RWPE2 (cell line): ENCODE measurements at regions not wholly inside any gene's neighbourhood (a gene's known extent, or its start where the extent isn't known, plus 50 kb on each side); places are given as distances from the start of the nearest gene placed in this dataset.

Experiments used
- ATAC-seq: fragments of 200-7000 bp; cut with Tn5 transposase; 3 replicates; pipeline ENCODE4 v1.9.1; 2021; ENCODE audit warnings: low read depth
- DNase-seq: peaks from one replicate; pipeline ENCODE4 v3.0.0-alpha.2; 2020; ENCODE audit warnings: low spot score
- H3K27ac ChIP-seq: fragments of 450-650 bp; 2 replicates; pipeline ENCODE4 v1.5.1; 2017; ENCODE audit warnings: mild to moderate bottlenecking; ENCODE audit not compliant: poor library complexity, severe bottlenecking
- H3K27me3 ChIP-seq: fragments of 250-450 bp; sonication (Bioruptor Pico); 2 replicates; pipeline ENCODE4 v1.5.1; 2021; ENCODE audit warnings: mild to moderate bottlenecking, moderate library complexity; ENCODE audit not compliant: insufficient read depth, poor library complexity, severe bottlenecking
- H3K36me3 ChIP-seq: fragments of 250-450 bp; sonication (Bioruptor Pico); 2 replicates; pipeline ENCODE4 v1.5.1; 2020; ENCODE audit warnings: low read depth, mild to moderate bottlenecking, moderate library complexity
- H3K4me1 ChIP-seq: fragments of 250-450 bp; sonication (Bioruptor Pico); 2 replicates; pipeline ENCODE4 v1.5.1; 2021; ENCODE audit warnings: mild to moderate bottlenecking, moderate library complexity; ENCODE audit not compliant: insufficient read depth, poor library complexity, severe bottlenecking
- H3K4me3 ChIP-seq: fragments of 250-450 bp; sonication (Bioruptor Pico); 2 replicates; pipeline ENCODE4 v1.5.1; 2021; ENCODE audit warnings: mild to moderate bottlenecking, moderate library complexity; ENCODE audit not compliant: severe bottlenecking
- H3K9me3 ChIP-seq: fragments of 250-450 bp; sonication (Bioruptor Pico); 2 replicates; pipeline ENCODE4 v1.5.1; 2021; ENCODE audit warnings: mild to moderate bottlenecking, moderate library complexity; ENCODE audit not compliant: severe bottlenecking
- CTCF ChIP-seq: fragments of 450-650 bp; IDR thresholded peaks from one replicate; pipeline ENCODE4 v1.5.1; 2017; ENCODE audit warnings: mild to moderate bottlenecking, moderate library complexity; ENCODE audit not compliant: poor library complexity, severe bottlenecking

- Histone ChIP-seq H3K27me3 (peaks cover 3% of the 10 kb centered on the region), H3K4me1 (no peaks in the 10 kb centered on the region), H3K27ac (no peak overlapping the region), H3K36me3 (no peaks in the 10 kb centered on the region), H3K4me3 (no peak overlapping the region), H3K9me3 (no peaks in the 10 kb centered on the region)
- no peak for DNase-seq
- ATAC-seq: no peak
- no peak for TF ChIP-seq CTCF
Observed at GRCh38 chr1:13990939-13991338, 291.0 kb downstream of the PRDM2 start.

GRCh38 chr1:13992489-13993285 lies 292.7 kb downstream of the PRDM2 start:
- Histone ChIP-seq H3K27me3 (peaks cover 3% of the 10 kb centered on the region), H3K27ac (no peak overlapping the region), H3K9me3 (no peaks in the 10 kb centered on the region), H3K4me3 (no peak overlapping the region), H3K36me3 (no peaks in the 10 kb centered on the region), H3K4me1 (no peaks in the 10 kb centered on the region)
- ATAC-seq (no peak), DNase-seq (no peak)
- no peak for TF ChIP-seq CTCF

- H3K4me1 ChIP-seq: no peaks in the 10 kb centered on the region
- no peaks in the 10 kb centered on the region for H3K36me3 ChIP-seq
- H3K9me3 ChIP-seq: no peaks in the 10 kb centered on the region
- H3K4me3 ChIP-seq: no peak overlapping the region
- no peak overlapping the region for H3K27ac ChIP-seq
- TF ChIP-seq CTCF: no peak
- peaks cover 3% of the 10 kb centered on the region for H3K27me3 ChIP-seq
- ATAC-seq: no peak
- no peak for DNase-seq
Observed at GRCh38 chr1:13994386-13994785, 294.4 kb downstream of the PRDM2 start.

- Histone ChIP-seq H3K4me1 (no peaks in the 10 kb centered on the region), H3K27ac (no peak overlapping the region), H3K27me3 (no peaks in the 10 kb centered on the region), H3K9me3 (no peaks in the 10 kb centered on the region), H3K36me3 (no peaks in the 10 kb centered on the region), H3K4me3 (no peak overlapping the region)
- TF ChIP-seq CTCF: no peak
- no peak for ATAC-seq
- DNase-seq: no peak
Observed at GRCh38 chr1:13996334-13996733, 296.3 kb downstream of the PRDM2 start.

DNA sequence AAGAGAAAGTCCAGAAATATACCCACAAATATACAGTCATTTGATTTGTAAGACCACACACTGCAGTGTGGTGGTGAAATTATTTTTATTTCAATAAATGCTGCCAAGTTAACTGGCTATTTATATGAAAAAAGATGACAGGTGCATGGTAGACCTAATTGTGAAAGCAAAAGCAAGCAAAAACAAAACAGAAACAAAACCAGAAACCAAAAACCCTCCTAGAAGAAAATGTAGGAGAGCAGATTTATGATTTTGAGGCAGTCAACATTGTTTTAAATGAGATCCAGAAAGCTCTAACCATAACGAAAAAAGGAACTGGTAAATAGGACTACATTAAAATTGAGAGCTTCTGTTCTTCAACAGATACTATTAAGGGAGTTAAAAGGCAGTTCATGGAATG lies 303.6 kb downstream of the PRDM2 start:
- DNase-seq (no peak), ATAC-seq (no peak)
- no peaks in the 10 kb centered on the region for H3K27me3 ChIP-seq
- no peak for TF ChIP-seq CTCF
- H3K4me3 ChIP-seq: no peak overlapping the region
- H3K27ac ChIP-seq: no peak overlapping the region
- no peaks in the 10 kb centered on the region for H3K9me3 ChIP-seq
- H3K36me3 ChIP-seq: no peaks in the 10 kb centered on the region
- H3K4me1 ChIP-seq: no peaks in the 10 kb centered on the region
